Transverse colon (tissue), 4 donors: ENCODE measurements at regions not wholly inside any gene's neighbourhood (a gene's known extent, or its start where the extent isn't known, plus 50 kb on each side); places are given as distances from the start of the nearest gene placed in this dataset.

Source experiments
- CTCF ChIP-seq, 5 experiments: fragments of 200-600 bp in 3 of 5; fragments of 450-650 bp in 2 of 5; sonication (generic) in 3 of 5; IDR thresholded peaks; 1 replicate in 2 of 5; 2 replicates in 3 of 5; pipeline ENCODE4 v1.5.1; 2016 to 2017; ENCODE audit warnings: antibody characterized with exemption in 5 of 5, inconsistent platforms in 3 of 5, mild to moderate bottlenecking in 2 of 5, moderate library complexity in 1 of 5
- EP300 ChIP-seq: sonication (generic); formaldehyde crosslinking; IDR thresholded peaks from one replicate; pipeline ENCODE4 v1.6.1; 2017; ENCODE audit warnings: antibody characterized with exemption, low read depth
- POLR2A ChIP-seq: fragments of 450-650 bp; IDR thresholded peaks from one replicate; pipeline ENCODE4 v1.6.1; 2016; ENCODE audit warnings: antibody characterized with exemption, mild to moderate bottlenecking, moderate library complexity
- POLR2AphosphoS5 ChIP-seq, 3 donors: sonication (generic); formaldehyde crosslinking; IDR thresholded peaks; one replicate each; pipeline ENCODE4 v1.6.1; 2016; ENCODE audit warnings: antibody characterized with exemption in 3 of 3

DNA sequence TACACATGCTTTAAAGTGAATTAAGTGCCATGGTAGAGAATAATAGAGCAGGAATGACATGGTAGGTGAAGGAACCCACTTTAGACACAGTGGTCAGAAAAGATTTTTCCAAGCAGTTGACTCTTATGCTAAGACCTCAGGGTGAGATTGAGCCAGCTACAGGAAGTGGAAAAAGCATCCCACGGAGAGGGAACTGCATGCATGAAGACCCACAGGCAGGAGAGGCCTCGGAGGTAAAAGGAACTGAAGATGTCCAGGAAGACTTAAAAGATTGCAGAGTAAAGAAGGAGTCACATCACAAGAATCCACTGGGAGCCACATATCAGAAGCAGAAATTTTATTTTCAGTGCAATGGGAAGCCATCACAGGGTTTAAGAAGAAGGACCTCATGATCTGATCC lies 499.2 kb upstream of the FAM98A start:
- TF ChIP-seq POLR2A (no peak), POLR2AphosphoS5 (IDR thresholded peaks at IDR 0.05) (no peak), EP300 (no peak), CTCF (IDR thresholded peaks at IDR 0.05) (no peak)
